ENCODE measurements at regions not wholly inside any gene's neighbourhood (a gene's known extent, or its start where the extent isn't known, plus 50 kb on each side); places are given as distances from the start of the nearest gene placed in this dataset.

- TF ChIP-seq PRPF4 (IDR thresholded peaks at IDR 0.05; ENCODE audit: low read depth, low read length, poor library complexity, severe bottlenecking) (no peak), SRF (IDR thresholded peaks at IDR 0.05; ENCODE audit: low read depth, low read length) (peak; percentile 16; the same call in 1 of the 2 replicates), RBFOX2 (IDR thresholded peaks at IDR 0.05; ENCODE audit: low read depth, low read length) (peak; percentile 57; the same call in 1 of the 2 replicates), ELF1 (CRISPR knock-in tag; IDR thresholded peaks at IDR 0.05) (peak; percentile 32; the same call in 1 of the 2 replicates), ELF4 (CRISPR knock-in tag; IDR thresholded peaks at IDR 0.05; ENCODE audit: borderline replicate concordance) (peak; percentile 43; the same call in 1 of the 2 replicates), ZBTB37 (CRISPR knock-in tag; IDR thresholded peaks at IDR 0.05) (0 out of 2 replicates have a peak, but pooled peaks have one; percentile 16), KAT8 (CRISPR knock-in tag; IDR thresholded peaks at IDR 0.05) (peak; percentile 54), MAX (IDR thresholded peaks at IDR 0.05) (peak; percentile 17; the same call in 1 of the 2 replicates), LCORL (IDR thresholded peaks at IDR 0.05) (no peak), LCORL (CRISPR knock-in tag; IDR thresholded peaks at IDR 0.05) (peak; percentile 27; the same call in 1 of the 2 replicates), ETV5 (CRISPR knock-in tag; IDR thresholded peaks at IDR 0.05; ENCODE audit: borderline replicate concordance) (peak; percentile 99), POLR2A (IDR thresholded peaks at IDR 0.05; ENCODE audit: insufficient read depth in 1 of 2, low read depth in 2 of 2, low read length in 2 of 2) (peak in 1 of 2 experiments; percentile 70; a peak in 3 of 4 replicates), NR3C1 (CRISPR knock-in tag; IDR thresholded peaks at IDR 0.05) (no peak), SOX6 (IDR thresholded peaks at IDR 0.05) (no peak), SOX6 (CRISPR knock-in tag; IDR thresholded peaks at IDR 0.05) (peak; percentile 25; the same call in 1 of the 2 replicates), ZC3H13 (CRISPR knock-in tag; IDR thresholded peaks at IDR 0.05) (no peak), TBP (CRISPR knock-in tag; IDR thresholded peaks at IDR 0.05) (no peak), ZMAT3 (CRISPR knock-in tag; conservative IDR thresholded peaks at IDR 0.05) (0 out of 2 replicates have a peak, but pooled peaks have one; percentile 57), ZEB1 (IDR thresholded peaks at IDR 0.05; ENCODE audit: insufficient replicate concordance, low read depth) (peak; percentile 36), HOXA3 (CRISPR knock-in tag; IDR thresholded peaks at IDR 0.05) (no peak; the same call in 1 of the 2 replicates), ZNF142 (CRISPR knock-in tag; IDR thresholded peaks at IDR 0.05) (no peak), MTF2 (CRISPR knock-in tag; IDR thresholded peaks at IDR 0.05; ENCODE audit: borderline replicate concordance) (0 out of 2 replicates have a peak, but pooled peaks have one; percentile 31), CENPBD1 (CRISPR knock-in tag; IDR thresholded peaks at IDR 0.05; ENCODE audit: borderline replicate concordance, low read depth) (no peak), MED13 (CRISPR knock-in tag; IDR thresholded peaks at IDR 0.05) (no peak; the same call in 1 of the 2 replicates)
These were observed 51.0 kb upstream of the IL17B start (continued) for GRCh38 chr5:149429839-149430721.
